ENCODE measurements at regions not wholly inside any gene's neighbourhood (a gene's known extent, or its start where the extent isn't known, plus 50 kb on each side); places are given as distances from the start of the nearest gene placed in this dataset.

DNA sequence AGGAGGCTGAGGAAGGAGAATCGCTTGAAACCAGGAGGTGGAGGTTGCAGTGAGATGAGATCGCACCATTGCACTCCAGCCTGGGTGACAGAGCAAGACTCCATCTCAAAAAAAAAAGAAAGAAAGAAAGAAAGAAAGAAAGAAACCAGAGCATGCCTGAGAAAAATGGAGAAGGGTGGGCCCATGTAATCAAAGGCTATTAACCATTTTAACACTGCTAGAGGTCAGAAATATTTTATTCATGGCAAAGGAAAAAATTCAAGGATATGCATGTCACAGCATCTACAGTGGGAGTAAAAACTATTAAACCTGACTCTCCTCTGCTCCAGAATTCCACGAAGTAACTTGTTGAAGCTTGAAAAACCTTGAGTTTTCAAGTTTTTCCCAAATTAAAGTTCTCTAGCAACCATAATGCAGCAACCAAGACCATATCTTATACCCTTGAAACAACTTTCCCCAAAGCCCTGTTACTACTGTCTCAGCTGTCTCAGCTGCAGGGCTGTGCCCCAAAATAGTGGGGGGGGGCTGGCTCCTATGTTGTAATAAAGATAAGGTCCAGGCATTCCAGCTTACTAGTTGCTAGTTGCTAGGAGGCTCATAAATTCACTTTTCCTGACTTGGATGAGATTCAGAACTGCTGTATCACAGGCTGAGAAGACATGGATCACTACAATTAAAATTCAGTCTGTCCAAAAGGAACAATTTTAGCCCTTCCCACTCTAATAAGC is 112.9 kb upstream of the SOD1 start:
- H3K4me3 Mint-ChIP-seq: no peak overlapping the region
- intact Hi-C loops (cut with micrococcal nuclease): no loop called here
- peaks cover 1% of the 10 kb centered on the region for H3K36me3 Mint-ChIP-seq (ENCODE audit: low read depth)
- peaks cover 8% of the 10 kb centered on the region for H3K4me1 Mint-ChIP-seq (ENCODE audit: low read depth)
- H3K9me3 Mint-ChIP-seq: no peaks in the 10 kb centered on the region
- no peak for DNase-seq (ENCODE audit: low spot score)
- peaks cover 39% of the 10 kb centered on the region for H3K27me3 Mint-ChIP-seq (ENCODE audit: insufficient read depth)
- no peak overlapping the region for H3K27ac Mint-ChIP-seq

DNA sequence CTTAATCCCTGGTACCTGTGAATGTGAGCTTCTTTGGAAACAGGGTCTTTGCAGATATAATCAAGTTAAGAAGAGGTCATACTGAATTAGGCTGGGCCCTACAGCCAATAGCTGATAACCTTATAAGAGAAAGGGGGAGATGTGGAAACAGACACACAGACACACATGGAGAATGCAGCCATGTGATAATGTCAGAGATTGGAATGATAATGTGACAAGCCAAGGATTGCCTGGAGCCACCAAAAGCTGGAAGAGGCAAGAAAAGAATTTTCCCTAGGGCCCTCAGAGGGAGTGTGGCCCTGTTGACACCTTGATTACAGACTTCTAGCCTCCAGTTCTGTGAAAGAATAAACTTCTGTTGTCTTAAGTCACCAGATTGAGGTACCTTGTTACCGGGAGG is 114.5 kb upstream of the SOD1 start:
- H3K4me1 Mint-ChIP-seq (ENCODE audit: low read depth): peaks cover 8% of the 10 kb centered on the region
- H3K9me3 Mint-ChIP-seq: no peaks in the 10 kb centered on the region
- H3K36me3 Mint-ChIP-seq (ENCODE audit: low read depth): no peaks in the 10 kb centered on the region
- no peak for DNase-seq (ENCODE audit: low spot score)
- H3K27me3 Mint-ChIP-seq (ENCODE audit: insufficient read depth): peaks cover 27% of the 10 kb centered on the region
- H3K4me3 Mint-ChIP-seq: no peak overlapping the region
- no peak overlapping the region for H3K27ac Mint-ChIP-seq
- intact Hi-C loops (cut with micrococcal nuclease): no loop called here

DNA sequence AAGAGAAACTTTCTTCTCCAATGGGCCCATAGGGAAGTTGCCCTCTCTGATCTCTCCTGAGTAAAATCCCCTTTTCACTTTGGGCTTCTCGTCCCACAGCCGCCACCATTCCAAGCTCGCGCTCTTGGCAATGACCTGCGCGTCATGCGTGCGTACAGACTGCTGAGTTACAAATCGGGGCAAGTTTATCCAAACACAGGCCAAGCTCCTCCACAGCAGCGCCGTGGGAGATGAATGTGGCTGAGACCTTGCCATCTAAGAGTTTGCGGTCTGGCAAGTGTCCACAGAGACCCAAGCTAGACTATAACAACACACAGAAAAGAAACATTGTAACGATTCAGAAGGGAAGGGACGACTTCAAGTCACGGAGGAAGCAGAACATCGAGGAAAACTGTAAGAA is 116.3 kb upstream of the SOD1 start:
- Mint-ChIP-seq H3K9me3 (no peaks in the 10 kb centered on the region), H3K27me3 (ENCODE audit: insufficient read depth) (peaks cover 20% of the 10 kb centered on the region), H3K36me3 (ENCODE audit: low read depth) (no peaks in the 10 kb centered on the region), H3K27ac (no peak overlapping the region), H3K4me3 (no peak overlapping the region), H3K4me1 (ENCODE audit: low read depth) (no peaks in the 10 kb centered on the region)
- intact Hi-C loops (cut with micrococcal nuclease): no loop called here
- no peak for DNase-seq (ENCODE audit: low spot score)

DNA sequence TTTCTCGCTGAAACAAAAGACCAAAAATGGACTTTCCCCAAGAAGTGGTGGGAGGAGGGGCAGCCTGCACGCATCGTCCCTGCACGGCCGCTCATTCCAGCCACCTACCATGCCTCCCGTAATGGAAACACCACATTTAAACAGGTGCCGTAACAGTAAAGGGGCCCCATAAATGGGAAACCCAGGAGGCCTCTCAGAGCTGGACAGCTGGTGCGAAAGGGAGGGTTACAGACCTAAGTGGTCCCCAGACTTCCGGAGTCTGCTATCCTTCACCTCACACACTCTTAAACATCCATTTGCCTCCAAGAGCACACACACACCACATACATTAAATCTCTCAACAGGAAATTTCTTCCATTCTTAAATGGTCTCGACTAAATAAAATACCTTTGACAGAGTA is 120.7 kb upstream of the SOD1 start:
- Mint-ChIP-seq H3K36me3 (ENCODE audit: low read depth) (no peaks in the 10 kb centered on the region), H3K27ac (no peak overlapping the region), H3K9me3 (no peaks in the 10 kb centered on the region), H3K4me1 (ENCODE audit: low read depth) (no peaks in the 10 kb centered on the region), H3K4me3 (no peak overlapping the region), H3K27me3 (ENCODE audit: insufficient read depth) (no peaks in the 10 kb centered on the region)
- no peak for DNase-seq (ENCODE audit: low spot score)
- intact Hi-C loops (cut with micrococcal nuclease): loop anchor here (2.0 kb wide), 1 partner anchor 42 kb away; no protein-coding TSS in a partner anchor

DNA sequence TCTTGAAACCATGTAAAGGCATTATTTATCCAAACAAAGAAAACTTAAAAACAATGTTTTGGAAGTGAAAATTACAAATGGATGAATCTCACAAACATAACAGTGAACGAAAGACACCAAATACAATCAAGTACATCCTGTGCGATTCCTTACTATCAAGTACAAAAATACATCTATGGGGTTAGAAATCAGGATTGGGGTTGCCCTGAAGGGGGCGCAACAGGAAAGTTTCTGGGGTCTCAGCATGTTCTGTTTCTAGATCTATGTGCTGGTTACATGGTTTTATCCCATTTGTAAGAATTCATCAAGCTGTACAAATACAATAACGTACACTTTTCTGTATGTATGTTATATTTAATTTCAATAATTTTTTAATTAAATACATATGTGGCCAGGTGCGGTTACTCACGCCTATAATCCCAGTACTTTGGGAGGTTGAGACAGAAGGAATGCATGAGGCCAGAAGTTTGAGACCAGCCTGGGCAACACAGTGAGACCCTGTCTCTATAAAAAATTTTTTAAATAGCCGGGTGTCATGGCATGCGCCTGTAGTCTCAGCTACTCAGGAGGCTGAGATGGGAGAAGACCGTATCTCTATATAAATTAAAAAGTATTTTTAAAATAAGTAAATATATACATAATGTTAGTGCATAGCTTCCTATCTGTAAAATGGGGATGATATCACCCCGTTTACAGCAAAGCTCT is 121.5 kb upstream of the SOD1 start:
- H3K27ac Mint-ChIP-seq: no peak overlapping the region
- intact Hi-C loops (cut with micrococcal nuclease): loop anchor here (2.0 kb wide), 1 partner anchor 43 kb away; no protein-coding TSS in a partner anchor
- no peak for DNase-seq (ENCODE audit: low spot score)
- no peak overlapping the region for H3K4me3 Mint-ChIP-seq
- H3K27me3 Mint-ChIP-seq (ENCODE audit: insufficient read depth): no peaks in the 10 kb centered on the region
- H3K36me3 Mint-ChIP-seq (ENCODE audit: low read depth): no peaks in the 10 kb centered on the region
- no peaks in the 10 kb centered on the region for H3K9me3 Mint-ChIP-seq
- H3K4me1 Mint-ChIP-seq (ENCODE audit: low read depth): no peaks in the 10 kb centered on the region

DNA sequence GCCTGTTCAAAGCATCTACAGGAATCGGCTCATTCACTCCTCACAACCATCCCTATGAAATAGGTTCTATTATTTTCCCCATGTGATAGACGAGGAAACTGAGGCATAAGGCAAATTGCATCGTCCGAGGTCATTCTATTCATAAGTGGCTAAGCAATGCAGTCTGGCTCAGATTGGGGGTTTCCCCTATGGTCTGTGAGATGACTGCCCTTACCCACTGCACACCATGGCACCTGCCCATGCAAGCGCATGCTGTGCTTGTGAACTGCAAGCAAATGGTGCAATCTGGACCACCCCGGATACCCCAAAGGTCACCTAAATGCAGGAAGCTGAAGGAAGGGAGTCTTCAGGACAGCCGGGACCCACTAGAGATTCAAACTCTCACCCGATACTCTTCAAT is 123.4 kb upstream of the SOD1 start:
- intact Hi-C loops (cut with micrococcal nuclease): no loop called here
- H3K27me3 Mint-ChIP-seq (ENCODE audit: insufficient read depth): no peaks in the 10 kb centered on the region
- no peaks in the 10 kb centered on the region for H3K9me3 Mint-ChIP-seq
- no peaks in the 10 kb centered on the region for H3K4me1 Mint-ChIP-seq (ENCODE audit: low read depth)
- H3K36me3 Mint-ChIP-seq (ENCODE audit: low read depth): no peaks in the 10 kb centered on the region
- no peak for DNase-seq (ENCODE audit: low spot score)
- no peak overlapping the region for H3K27ac Mint-ChIP-seq
- no peak overlapping the region for H3K4me3 Mint-ChIP-seq

DNA sequence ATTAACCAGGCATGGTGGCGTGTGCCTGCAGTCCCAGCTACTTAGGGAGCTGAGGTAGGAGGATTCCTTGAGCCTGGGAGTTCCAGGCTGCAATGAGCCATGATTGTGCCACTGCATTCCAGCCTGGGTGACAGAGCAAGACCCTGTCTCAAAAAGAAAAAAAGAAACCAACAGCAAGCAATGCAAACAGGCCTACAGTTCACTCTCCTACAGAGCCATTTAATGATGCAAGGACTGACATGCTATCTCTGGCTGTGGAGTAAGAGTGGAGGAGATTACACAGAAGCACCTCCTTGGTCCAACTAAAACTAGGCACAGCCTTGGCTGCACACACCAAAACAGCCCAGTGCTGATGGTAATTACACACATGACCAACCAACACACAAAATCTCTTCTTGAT is 127.5 kb upstream of the SOD1 start:
- no peak overlapping the region for H3K4me3 Mint-ChIP-seq
- H3K4me1 Mint-ChIP-seq (ENCODE audit: low read depth): peaks cover 21% of the 10 kb centered on the region
- no peak for DNase-seq (ENCODE audit: low spot score)
- peaks cover 8% of the 10 kb centered on the region for H3K27me3 Mint-ChIP-seq (ENCODE audit: insufficient read depth)
- intact Hi-C loops (cut with micrococcal nuclease): no loop called here
- peaks cover 4% of the 10 kb centered on the region for H3K36me3 Mint-ChIP-seq (ENCODE audit: low read depth)
- H3K27ac Mint-ChIP-seq: no peak overlapping the region
- H3K9me3 Mint-ChIP-seq: no peaks in the 10 kb centered on the region

DNA sequence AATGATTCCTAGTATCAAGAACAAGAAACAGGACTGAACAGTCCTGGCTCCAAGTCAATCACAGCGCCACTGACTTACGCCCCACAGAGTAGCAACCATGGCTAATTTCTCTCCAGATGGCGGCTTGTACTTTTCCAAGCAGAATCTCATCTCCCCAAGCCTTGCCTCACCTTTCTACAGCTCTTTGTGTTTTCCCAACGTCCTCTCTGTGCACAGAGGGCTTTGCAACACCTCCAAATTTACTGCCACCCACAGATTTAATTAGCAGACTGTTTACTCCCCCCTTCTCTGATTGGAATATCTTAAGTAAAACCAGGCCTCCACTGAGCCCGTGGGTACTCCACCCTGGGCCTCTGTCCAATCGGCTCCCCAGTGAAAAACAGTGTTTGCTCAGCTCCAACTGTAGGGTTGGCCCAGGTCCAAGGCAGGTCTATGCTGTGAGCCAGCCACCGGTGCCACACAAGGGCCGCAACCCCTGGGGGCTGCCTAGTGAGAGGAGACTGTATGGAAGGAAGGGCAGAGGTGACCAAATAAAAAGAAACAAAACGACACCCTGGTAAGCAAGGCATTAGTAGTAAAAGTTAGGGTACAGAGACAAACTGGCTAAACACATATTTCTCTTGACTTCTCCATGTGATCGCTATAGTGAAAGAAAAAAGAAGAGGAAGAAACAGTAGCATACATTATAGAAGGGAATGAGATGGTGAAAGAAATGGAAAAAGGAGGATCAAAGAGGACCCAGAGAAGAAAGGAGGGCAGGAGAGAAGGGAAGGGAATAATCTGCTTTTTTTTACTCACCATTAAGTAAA is 128.4 kb upstream of the SOD1 start:
- intact Hi-C loops (cut with micrococcal nuclease): no loop called here
- Mint-ChIP-seq H3K4me3 (no peak overlapping the region), H3K36me3 (ENCODE audit: low read depth) (peaks cover 4% of the 10 kb centered on the region), H3K27me3 (ENCODE audit: insufficient read depth) (peaks cover 8% of the 10 kb centered on the region), H3K9me3 (no peaks in the 10 kb centered on the region), H3K4me1 (ENCODE audit: low read depth) (peaks cover 25% of the 10 kb centered on the region), H3K27ac (no peak overlapping the region)
- no peak for DNase-seq (ENCODE audit: low spot score)

DNA sequence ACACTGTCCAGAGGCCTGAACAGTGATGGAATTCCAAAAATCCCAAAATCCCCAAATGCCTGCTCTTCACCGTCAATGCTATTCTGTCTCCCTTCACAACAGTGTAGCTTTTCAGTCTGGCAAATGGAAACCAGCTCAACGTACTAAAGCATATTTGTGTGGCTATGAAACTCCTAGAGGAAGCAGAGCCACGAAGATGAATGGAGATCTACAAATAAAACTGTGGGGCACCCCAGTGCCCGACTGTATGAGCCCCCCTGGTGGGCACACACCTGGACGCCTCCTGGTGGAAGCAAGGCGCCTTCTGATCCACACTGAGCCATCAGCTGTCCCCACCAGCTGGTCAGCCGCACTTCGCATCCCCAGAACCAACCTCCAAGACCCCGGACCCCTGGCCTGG is 129.1 kb upstream of the SOD1 start:
- intact Hi-C loops (cut with micrococcal nuclease): no loop called here
- DNase-seq (ENCODE audit: low spot score): no peak

DNA sequence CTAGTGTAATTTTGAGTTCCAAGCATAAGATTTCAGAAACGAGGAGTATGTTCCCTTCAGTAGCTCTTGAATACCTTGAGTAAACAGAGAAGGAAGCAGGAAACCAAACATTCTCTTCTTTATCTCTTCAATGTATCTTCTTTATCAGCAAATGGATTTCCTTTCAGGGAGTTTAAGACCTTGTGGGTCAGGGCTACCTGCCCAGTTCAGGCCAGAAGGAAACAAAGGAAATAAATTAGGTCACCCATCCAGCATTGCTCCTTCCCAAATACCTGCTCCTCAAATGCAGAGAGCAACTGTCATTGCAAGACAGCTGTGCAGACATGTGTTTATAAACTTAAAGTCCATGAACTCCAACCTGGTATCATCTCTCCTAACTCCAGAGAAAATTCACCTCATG is 130.1 kb upstream of the SOD1 start:
- peaks cover 28% of the 10 kb centered on the region for H3K4me1 Mint-ChIP-seq (ENCODE audit: low read depth)
- intact Hi-C loops (cut with micrococcal nuclease): no loop called here

More for the DNA sequence above, 129.1 kb upstream of the SOD1 start:
- H3K4me3 Mint-ChIP-seq: no peak overlapping the region
- H3K36me3 Mint-ChIP-seq (ENCODE audit: low read depth): peaks cover 4% of the 10 kb centered on the region
- peaks cover 11% of the 10 kb centered on the region for H3K27me3 Mint-ChIP-seq (ENCODE audit: insufficient read depth)
- H3K27ac Mint-ChIP-seq: no peak overlapping the region
- no peaks in the 10 kb centered on the region for H3K9me3 Mint-ChIP-seq
- peaks cover 28% of the 10 kb centered on the region for H3K4me1 Mint-ChIP-seq (ENCODE audit: low read depth)

DNA sequence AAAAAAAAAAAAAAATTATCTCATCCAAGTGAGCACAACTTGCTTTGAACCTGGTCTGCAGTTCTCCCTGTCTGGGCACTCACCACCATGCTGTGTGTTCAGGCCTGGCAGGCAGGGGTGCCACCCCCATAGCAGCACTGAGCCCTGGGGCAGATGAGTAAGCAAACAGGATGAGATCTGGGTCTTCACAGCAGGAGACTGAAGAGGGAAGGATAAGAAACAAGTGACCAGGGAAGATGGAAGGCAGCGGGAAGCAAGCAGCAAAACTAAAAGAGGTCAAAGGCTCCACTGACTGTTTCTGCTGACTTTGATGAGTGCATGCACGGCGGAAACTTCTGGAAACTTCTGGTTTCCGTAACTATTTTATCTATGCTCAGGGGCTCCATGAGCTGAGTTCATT is 133.5 kb upstream of the SOD1 start:
- H3K27ac Mint-ChIP-seq: no peak overlapping the region
- no peaks in the 10 kb centered on the region for H3K9me3 Mint-ChIP-seq
- intact Hi-C loops (cut with micrococcal nuclease): no loop called here
- peaks cover 4% of the 10 kb centered on the region for H3K36me3 Mint-ChIP-seq (ENCODE audit: low read depth)
- no peak for DNase-seq (ENCODE audit: low spot score)
- H3K4me1 Mint-ChIP-seq (ENCODE audit: low read depth): peaks cover 28% of the 10 kb centered on the region
- H3K27me3 Mint-ChIP-seq (ENCODE audit: insufficient read depth): peaks cover 13% of the 10 kb centered on the region
- no peak overlapping the region for H3K4me3 Mint-ChIP-seq

More for the DNA sequence above, 130.1 kb upstream of the SOD1 start:
- Mint-ChIP-seq H3K27me3 (ENCODE audit: insufficient read depth) (peaks cover 11% of the 10 kb centered on the region), H3K27ac (no peak overlapping the region), H3K9me3 (no peaks in the 10 kb centered on the region), H3K36me3 (ENCODE audit: low read depth) (peaks cover 4% of the 10 kb centered on the region), H3K4me3 (no peak overlapping the region)
- no peak for DNase-seq (ENCODE audit: low spot score)

DNA sequence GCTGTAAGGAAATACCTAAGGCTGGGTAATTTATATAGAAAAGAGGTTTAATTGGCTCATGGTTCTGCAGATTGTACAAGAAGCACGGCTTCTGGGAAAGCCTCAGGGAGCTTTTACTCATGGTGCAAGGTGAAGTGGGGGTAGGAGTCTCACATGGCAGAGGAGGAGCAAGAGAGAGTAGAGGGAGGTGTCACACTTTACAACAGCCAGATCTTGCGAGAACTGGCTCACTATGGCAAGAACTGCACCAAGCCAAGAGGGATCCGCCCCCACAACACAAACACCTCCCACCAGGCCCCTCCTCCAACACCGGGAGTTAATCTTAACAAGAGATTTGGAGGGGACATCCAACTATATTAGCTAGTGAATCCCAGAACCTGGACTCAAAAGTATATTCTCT is 135.4 kb upstream of the SOD1 start:
- no peak overlapping the region for H3K27ac Mint-ChIP-seq
- intact Hi-C loops (cut with micrococcal nuclease): no loop called here
- no peak for DNase-seq (ENCODE audit: low spot score)
- no peaks in the 10 kb centered on the region for H3K9me3 Mint-ChIP-seq
- H3K4me3 Mint-ChIP-seq: no peak overlapping the region
- peaks cover 9% of the 10 kb centered on the region for H3K27me3 Mint-ChIP-seq (ENCODE audit: insufficient read depth)
- peaks cover 16% of the 10 kb centered on the region for H3K4me1 Mint-ChIP-seq (ENCODE audit: low read depth)
- no peaks in the 10 kb centered on the region for H3K36me3 Mint-ChIP-seq (ENCODE audit: low read depth)

DNA sequence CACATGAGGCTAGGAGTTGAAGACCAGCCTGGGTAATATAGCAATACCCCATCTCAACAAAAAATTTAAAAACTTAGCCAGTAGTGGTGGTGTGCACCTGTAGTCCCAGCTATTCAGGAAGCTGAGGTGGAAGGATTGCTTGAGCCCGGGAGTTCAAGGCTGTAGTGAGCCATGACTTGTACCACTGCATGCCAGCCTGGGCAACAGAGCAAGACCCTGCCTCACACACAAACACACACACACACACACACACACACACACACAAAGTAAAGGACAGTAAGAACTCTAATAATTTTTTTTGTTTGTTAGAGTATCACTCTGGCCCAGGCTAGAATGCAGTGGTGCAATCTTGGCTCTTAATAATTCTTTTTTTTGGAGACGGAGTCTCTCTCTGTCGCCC is 138.0 kb upstream of the SOD1 start:
- no peaks in the 10 kb centered on the region for H3K9me3 Mint-ChIP-seq
- H3K36me3 Mint-ChIP-seq (ENCODE audit: low read depth): peaks cover under 1% of the 10 kb centered on the region
- H3K4me1 Mint-ChIP-seq (ENCODE audit: low read depth): peaks cover 5% of the 10 kb centered on the region
- intact Hi-C loops (cut with micrococcal nuclease): no loop called here
- no peak overlapping the region for H3K27ac Mint-ChIP-seq
- H3K27me3 Mint-ChIP-seq (ENCODE audit: insufficient read depth): peaks cover 14% of the 10 kb centered on the region
- no peak overlapping the region for H3K4me3 Mint-ChIP-seq
- no peak for DNase-seq (ENCODE audit: low spot score)

All from activated T-helper 1 cell treated with anti-CD3 and anti-CD28 coated beads, Interleukin-12 subunit alpha, Interleukin-12 subunit beta, Interleukin-2, Interleukin-4 antibody, amounts not matched to agents 30 ng/mL and 10 ng/mL and 1 ng/mL, durations not matched to agents 14 hours and 24 hours and 36 hours (primary cell).